MM.1S (cell line): ENCODE measurements at regions not wholly inside any gene's neighbourhood (a gene's known extent, or its start where the extent isn't known, plus 50 kb on each side); places are given as distances from the start of the nearest gene placed in this dataset.

Experiments used
- EZH2phosphoT487 ChIP-seq: fragments of 300-600 bp; sonication (generic); IDR thresholded peaks from 2 replicates; pipeline ENCODE4 v1.6.1; 2018; ENCODE audit warnings: antibody characterized with exemption, low read length
- TF ChIP-seq, protein P1 (sequence below): fragments of 300-600 bp; sonication (generic); IDR thresholded peaks from 2 replicates; pipeline ENCODE4 v1.5.1; 2016; ENCODE audit warnings: antibody characterized with exemption, low read length, mixed read lengths

DNA sequence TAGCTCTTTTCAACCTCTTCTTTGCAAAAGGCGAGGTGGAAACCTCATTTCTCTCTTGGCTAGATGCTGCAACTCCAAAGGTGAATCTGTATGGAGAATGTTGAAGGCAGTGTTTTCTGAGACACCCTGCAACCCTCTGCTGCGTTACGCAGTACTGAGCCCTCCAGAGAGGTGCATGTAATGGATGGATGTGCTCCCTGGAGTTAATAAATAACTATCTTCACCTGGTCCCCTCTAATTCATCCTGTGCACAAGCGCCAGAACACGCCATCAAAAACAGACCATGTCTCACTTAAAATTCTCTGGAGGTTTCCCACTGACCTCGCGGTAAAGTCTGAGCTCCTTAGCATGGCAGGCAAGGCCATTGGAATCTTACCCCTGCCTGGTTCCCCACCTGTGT, 234.4 kb upstream of the PWP1 start:
- TF ChIP-seq, protein P1, sequence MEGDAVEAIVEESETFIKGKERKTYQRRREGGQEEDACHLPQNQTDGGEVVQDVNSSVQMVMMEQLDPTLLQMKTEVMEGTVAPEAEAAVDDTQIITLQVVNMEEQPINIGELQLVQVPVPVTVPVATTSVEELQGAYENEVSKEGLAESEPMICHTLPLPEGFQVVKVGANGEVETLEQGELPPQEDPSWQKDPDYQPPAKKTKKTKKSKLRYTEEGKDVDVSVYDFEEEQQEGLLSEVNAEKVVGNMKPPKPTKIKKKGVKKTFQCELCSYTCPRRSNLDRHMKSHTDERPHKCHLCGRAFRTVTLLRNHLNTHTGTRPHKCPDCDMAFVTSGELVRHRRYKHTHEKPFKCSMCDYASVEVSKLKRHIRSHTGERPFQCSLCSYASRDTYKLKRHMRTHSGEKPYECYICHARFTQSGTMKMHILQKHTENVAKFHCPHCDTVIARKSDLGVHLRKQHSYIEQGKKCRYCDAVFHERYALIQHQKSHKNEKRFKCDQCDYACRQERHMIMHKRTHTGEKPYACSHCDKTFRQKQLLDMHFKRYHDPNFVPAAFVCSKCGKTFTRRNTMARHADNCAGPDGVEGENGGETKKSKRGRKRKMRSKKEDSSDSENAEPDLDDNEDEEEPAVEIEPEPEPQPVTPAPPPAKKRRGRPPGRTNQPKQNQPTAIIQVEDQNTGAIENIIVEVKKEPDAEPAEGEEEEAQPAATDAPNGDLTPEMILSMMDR = no peak
- no peak for TF ChIP-seq EZH2phosphoT487
